Left lung (tissue), 4 donors: ENCODE measurements at regions not wholly inside any gene's neighbourhood (a gene's known extent, or its start where the extent isn't known, plus 50 kb on each side); places are given as distances from the start of the nearest gene placed in this dataset.
A peak's percentile ranks its signal among the peaks of the same experiment; 100 is the strongest.
"Not testable (repeated sequence)": the region's sequence is repeated elsewhere in the genome, so short reads cannot be mapped to it uniquely, and the experiment has no call there.

Source experiments
- ATAC-seq: fragments of 200-7000 bp; cut with Tn5 transposase; one replicate; pipeline ENCODE4 v1.9.1; 2020; ENCODE audit warnings: moderate library complexity
- DNase-seq, 4 donors: peaks; one replicate each; pipeline ENCODE4 v3.0.0-alpha.2; 2013 to 2020
- H3K27ac ChIP-seq, 2 donors: fragments of 200-600 bp; sonication (generic) in 1 of 2; one replicate each; pipeline versions ENCODE4 v1.5.0 to v1.8.0; 2020 to 2021
- H3K27me3 ChIP-seq, 2 donors: fragments of 200-600 bp; sonication (generic) in 1 of 2; one replicate each; pipeline versions ENCODE4 v1.5.0 to v1.8.0; 2020 to 2021
- H3K36me3 ChIP-seq, 2 donors: fragments of 200-600 bp; sonication (generic) in 1 of 2; one replicate each; pipeline versions ENCODE4 v1.5.0 to v1.8.0; 2020 to 2021
- H3K4me1 ChIP-seq, 2 donors: fragments of 200-600 bp; one replicate each; pipeline ENCODE4 v1.8.0; 2021
- H3K4me3 ChIP-seq, 2 donors: fragments of 200-600 bp; sonication (generic) in 1 of 2; one replicate each; pipeline versions ENCODE4 v1.5.0 to v1.8.0; 2020 to 2021; ENCODE audit warnings: mild to moderate bottlenecking in 1 of 2
- H3K9me3 ChIP-seq, 2 donors: fragments of 200-600 bp; sonication (generic) in 1 of 2; one replicate each; pipeline versions ENCODE4 v1.5.0 to v1.8.0; 2020 to 2021
- CTCF ChIP-seq, 2 donors: fragments of 200-600 bp; sonication (generic) in 1 of 2; IDR thresholded peaks; one replicate each; pipeline versions ENCODE4 v1.5.0 to v1.8.0; 2021; ENCODE audit warnings: antibody characterized with exemption in 2 of 2
- intact Hi-C, 2 donors: fragments of 100-400 bp; cut with DNase I; formaldehyde crosslinking; loops; one replicate each; pipeline versions ENCODE4 v1.11.2 to v1.14.2; 2022
- donor health status: DM: no; HTN: yes; CAD: no.
- donor health status: DM: no; HTN: no; CAD: no.

DNA sequence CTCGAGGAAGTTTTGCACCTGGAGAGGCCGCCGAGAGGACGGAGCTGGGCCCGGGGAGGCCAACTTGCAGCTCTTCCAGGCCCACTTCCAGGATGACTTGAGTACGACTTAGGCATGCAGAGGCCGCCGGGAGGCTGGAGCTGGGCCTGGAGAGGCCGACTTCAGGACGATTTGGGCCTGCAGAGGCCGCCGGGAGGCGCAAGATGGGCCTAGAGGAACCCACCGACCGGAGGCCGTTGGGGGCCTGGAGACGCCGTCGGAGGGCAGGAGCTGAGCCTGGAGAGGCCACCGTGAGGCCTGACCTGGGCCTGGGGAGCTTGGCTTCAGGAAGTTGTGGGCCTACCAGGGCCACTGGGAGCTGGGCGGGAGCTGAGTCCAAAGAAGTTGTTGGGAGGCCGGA is 250.5 kb upstream of the NUPR2 start:
- DNase-seq, H3K27ac ChIP-seq, H3K4me3 ChIP-seq, intact Hi-C loops, H3K27me3 ChIP-seq, ATAC-seq, H3K4me1 ChIP-seq, H3K36me3 ChIP-seq: not testable (repeated sequence)
- peaks cover 0 to 43% of the 10 kb centered on the region in 2 donors for H3K9me3 ChIP-seq

DNA sequence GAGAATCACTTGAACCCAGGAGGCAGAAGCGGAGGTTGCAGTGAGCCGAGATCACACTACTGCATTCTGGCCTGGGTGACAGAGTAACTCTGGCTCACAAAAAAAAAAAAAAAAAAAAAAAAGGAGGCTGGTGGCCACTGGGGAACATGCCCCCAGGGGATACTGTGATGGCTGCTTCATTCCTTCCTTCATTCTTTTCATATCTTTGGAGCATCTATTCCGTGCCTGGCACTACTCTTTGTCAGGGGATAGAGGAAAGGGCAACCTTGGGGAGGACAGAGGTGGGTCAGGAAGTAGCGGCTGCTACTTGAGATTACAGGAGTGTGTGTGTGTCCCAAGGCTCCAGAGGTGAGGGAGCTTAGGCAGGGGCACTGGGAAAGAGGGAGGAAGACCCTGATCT is 236.4 kb upstream of the NUPR2 start:
- DNase-seq, H3K27ac ChIP-seq, H3K4me3 ChIP-seq, H3K27me3 ChIP-seq, H3K36me3 ChIP-seq, H3K4me1 ChIP-seq, ATAC-seq, intact Hi-C loops: not testable (repeated sequence)
- H3K9me3 ChIP-seq = peaks cover 0 to 46% of the 10 kb centered on the region in 2 donors

DNA sequence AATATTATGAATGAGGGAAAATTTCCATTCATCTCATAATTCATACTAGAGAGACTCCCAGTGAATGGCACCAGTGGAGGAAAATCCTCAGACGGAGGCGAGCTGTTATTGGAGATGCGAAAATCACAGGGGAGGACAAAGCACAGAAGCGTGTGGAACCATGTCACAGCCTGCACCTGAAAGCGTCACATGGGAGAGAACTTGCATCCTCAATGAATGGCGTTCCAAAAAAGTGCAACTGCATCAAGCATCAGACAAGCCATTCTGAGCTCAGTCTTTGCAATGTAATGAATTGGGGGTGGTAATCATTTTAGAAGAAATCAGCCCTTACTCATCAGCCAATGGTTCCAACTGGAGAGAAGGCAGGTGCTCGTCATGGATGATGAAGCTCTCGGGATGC is 235.0 kb upstream of the NUPR2 start:
- H3K4me3 ChIP-seq, intact Hi-C loops, H3K27ac ChIP-seq, DNase-seq, H3K36me3 ChIP-seq, H3K4me1 ChIP-seq, ATAC-seq, H3K27me3 ChIP-seq: not testable (repeated sequence)
- H3K9me3 ChIP-seq = peaks cover 0 to 48% of the 10 kb centered on the region in 2 donors

DNA sequence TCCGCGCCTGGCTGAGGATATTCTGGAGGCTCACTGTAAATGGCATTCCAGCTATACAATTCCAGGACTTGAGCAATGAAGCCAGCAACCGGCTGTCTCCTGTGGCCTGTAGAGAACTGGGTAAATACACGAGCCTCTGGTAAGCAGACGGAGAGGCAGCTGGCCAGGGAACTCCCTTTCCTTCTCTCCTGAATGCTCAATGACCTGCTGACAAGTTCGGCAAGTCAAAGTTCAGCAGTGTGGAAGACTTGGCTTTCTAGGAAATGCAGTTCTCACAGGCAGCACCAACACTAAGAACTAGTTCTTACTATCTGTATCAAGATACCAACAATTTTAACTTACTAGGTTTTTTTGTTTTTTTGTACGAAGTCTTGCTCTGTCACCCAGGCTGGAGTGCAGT is 232.1 kb upstream of the NUPR2 start:
- intact Hi-C loops, H3K36me3 ChIP-seq, H3K27me3 ChIP-seq, ATAC-seq, DNase-seq, H3K4me1 ChIP-seq, H3K4me3 ChIP-seq, H3K27ac ChIP-seq: not testable (repeated sequence)
- H3K9me3 ChIP-seq = peaks cover 0 to 31% of the 10 kb centered on the region in 2 donors

GRCh38 chr7:56328327-56328726 is 212.1 kb upstream of the NUPR2 start:
- H3K36me3 ChIP-seq, DNase-seq, H3K4me3 ChIP-seq, H3K27ac ChIP-seq, H3K27me3 ChIP-seq, ATAC-seq, intact Hi-C loops, H3K4me1 ChIP-seq: not testable (repeated sequence)
- H3K9me3 ChIP-seq = peaks cover 0 to 39% of the 10 kb centered on the region in 2 donors

DNA sequence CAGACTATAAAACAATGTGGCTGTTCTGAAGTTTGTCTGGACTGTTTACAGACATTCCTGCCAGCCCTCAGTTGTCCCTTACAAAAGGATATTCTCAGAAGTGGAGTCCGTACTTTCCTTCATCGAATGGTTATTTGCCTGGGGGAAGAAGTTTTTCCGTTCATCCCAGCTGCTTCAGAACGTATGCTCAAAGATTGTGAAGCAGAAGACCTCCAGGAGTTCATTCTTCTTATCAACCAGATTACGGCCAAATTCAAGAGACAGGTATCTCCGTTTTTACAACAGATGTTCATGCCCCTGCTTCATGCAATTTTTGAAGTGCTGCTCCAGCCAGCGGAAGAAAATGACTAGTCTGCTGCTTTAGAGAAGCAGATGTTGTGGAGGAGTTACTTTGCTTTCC is 174.3 kb upstream of the NUPR2 start:
- no peak for TF ChIP-seq CTCF (IDR thresholded peaks at IDR 0.05)
- Histone ChIP-seq H3K36me3 (no peaks in the 10 kb centered on the region), H3K27me3 (peaks cover 0 to 8% of the 10 kb centered on the region in 2 donors), H3K9me3 (peaks cover 0 to 17% of the 10 kb centered on the region in 2 donors), H3K4me1 (no peaks in the 10 kb centered on the region), H3K27ac (no peak overlapping the region), H3K4me3 (no peak overlapping the region)
- no peak for DNase-seq
- no peak for ATAC-seq
- intact Hi-C loops = no loop called here

DNA sequence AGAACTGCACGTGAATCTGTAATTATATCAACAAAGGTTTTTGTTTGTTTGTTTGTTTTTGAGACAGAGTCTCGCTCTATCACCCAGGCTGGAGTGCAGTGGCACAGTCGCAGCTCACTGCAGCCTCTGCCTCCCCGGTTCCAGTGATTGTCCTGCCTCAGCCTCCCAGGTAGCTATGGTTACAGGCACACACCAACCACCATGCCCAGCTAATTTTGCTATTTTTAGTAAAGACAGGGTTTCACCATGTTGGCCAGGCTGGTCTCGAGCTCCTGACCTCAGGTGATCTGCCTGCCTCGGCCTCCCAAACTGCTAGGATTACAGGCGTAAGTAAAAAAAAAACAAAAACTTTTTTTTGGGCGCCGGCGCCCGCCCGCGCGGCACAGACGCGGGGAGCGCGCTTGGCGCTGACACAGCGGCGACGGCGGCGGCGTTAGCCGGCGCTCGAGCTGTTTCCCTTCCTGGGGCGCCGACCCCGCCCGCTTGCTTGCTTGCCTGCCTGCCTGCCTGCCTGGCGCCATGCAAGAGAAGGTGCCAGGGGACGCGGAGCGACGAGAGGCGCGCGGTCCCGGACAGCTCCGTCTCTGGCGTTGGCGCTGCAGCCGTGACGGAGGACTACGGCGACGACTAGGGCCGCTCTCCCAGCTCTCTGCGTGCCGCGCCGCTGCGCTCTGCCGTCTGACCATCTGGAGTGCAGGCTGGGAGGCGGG is 171.4 kb upstream of the NUPR2 start:
- peak overlapping the region in 1 of 2 donors; percentile 22 for H3K4me3 ChIP-seq
- H3K36me3 ChIP-seq = no peaks in the 10 kb centered on the region
- ATAC-seq (peak; percentile 58), DNase-seq (peak in 3 of 4 donors; percentile 32 to 75 (median 57))
- intact Hi-C loops = no loop called here
- no peak overlapping the region for H3K27ac ChIP-seq
- peaks cover 0 to 10% of the 10 kb centered on the region in 2 donors for H3K9me3 ChIP-seq
- H3K4me1 ChIP-seq = no peaks in the 10 kb centered on the region
- no peak for TF ChIP-seq CTCF (IDR thresholded peaks at IDR 0.05)
- peaks cover 0 to 8% of the 10 kb centered on the region in 2 donors for H3K27me3 ChIP-seq

DNA sequence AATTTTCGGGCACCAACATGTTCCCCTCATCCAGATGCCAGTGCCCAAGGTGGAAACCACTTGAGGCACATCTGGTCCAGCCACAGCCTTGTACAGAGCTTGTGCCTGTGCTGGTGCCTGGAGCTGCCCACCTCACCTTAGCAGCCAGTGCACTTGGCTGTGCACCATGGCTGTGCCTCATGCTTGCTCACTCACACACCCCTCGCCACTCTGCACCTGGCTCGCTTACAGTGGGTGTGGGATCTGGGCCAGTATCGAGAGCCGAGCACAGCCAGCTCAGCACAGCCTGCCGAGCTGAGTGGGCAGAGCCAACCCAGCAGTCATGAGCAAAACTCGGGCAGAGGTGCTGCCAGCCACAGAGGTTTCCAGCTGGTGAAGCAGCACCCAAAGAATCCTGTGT is 139.9 kb upstream of the NUPR2 start:
- H3K4me1 ChIP-seq = no peaks in the 10 kb centered on the region
- peaks cover 0 to 39% of the 10 kb centered on the region in 2 donors for H3K9me3 ChIP-seq
- H3K27me3 ChIP-seq = no peaks in the 10 kb centered on the region
- H3K27ac ChIP-seq = no peak overlapping the region
- no peak overlapping the region for H3K4me3 ChIP-seq
- no peak for TF ChIP-seq CTCF (IDR thresholded peaks at IDR 0.05)
- intact Hi-C loops = no loop called here
- H3K36me3 ChIP-seq = no peaks in the 10 kb centered on the region
- DNase-seq (no peak), ATAC-seq (no peak)
